Ascending aorta (tissue), 2 donors: ENCODE measurements at regions not wholly inside any gene's neighbourhood (a gene's known extent, or its start where the extent isn't known, plus 50 kb on each side); places are given as distances from the start of the nearest gene placed in this dataset.

Experiments used
- DNase-seq, 2 donors: peaks; one replicate each; pipeline ENCODE4 v3.0.0-alpha.2; 2019; ENCODE audit warnings: low spot score in 2 of 2
- H3K27ac ChIP-seq, 2 donors: fragments of 200-600 bp; sonication (generic); one replicate each; pipeline ENCODE4 v1.5.1; 2016 to 2017; ENCODE audit warnings: mild to moderate bottlenecking in 1 of 2
- H3K27me3 ChIP-seq: fragments of 200-600 bp; sonication (generic); one replicate; pipeline ENCODE4 v1.5.1; 2017
- H3K36me3 ChIP-seq, 2 donors: fragments of 200-600 bp; sonication (generic); one replicate each; pipeline ENCODE4 v1.5.1; 2016
- H3K4me1 ChIP-seq, 2 donors: fragments of 200-600 bp; sonication (generic); one replicate each; pipeline ENCODE4 v1.5.1; 2016 to 2017; ENCODE audit warnings: mild to moderate bottlenecking in 1 of 2
- H3K4me3 ChIP-seq, 2 donors: fragments of 200-600 bp; sonication (generic); one replicate each; pipeline ENCODE4 v1.5.1; 2016 to 2017; ENCODE audit warnings: mild to moderate bottlenecking in 1 of 2
- H3K9me3 ChIP-seq, 2 donors: fragments of 200-600 bp; sonication (generic); one replicate each; pipeline ENCODE4 v1.5.1; 2016
- intact Hi-C: fragments of 100-400 bp; cut with DNase I; formaldehyde crosslinking; loops from one replicate; pipeline ENCODE4 v1.15.1; 2023
- TF ChIP-seq, protein P1 (sequence below), 3 experiments: fragments of 200-600 bp in 2 of 3; fragments of 450-650 bp in 1 of 3; sonication (generic) in 2 of 3; IDR thresholded peaks; one replicate each; pipeline ENCODE4 v1.5.1; 2016 to 2019; ENCODE audit warnings: antibody characterized with exemption in 3 of 3, mild to moderate bottlenecking in 1 of 3, moderate library complexity in 1 of 3

- H3K27ac ChIP-seq: peak overlapping the region; percentile 67 to 85
- H3K4me3 ChIP-seq: no peak overlapping the region
- H3K9me3 ChIP-seq: peaks cover 0 to 7% of the 10 kb centered on the region in 2 donors
Observed at GRCh38 chr2:216774620-216775019, 79.3 kb upstream of the IGFBP5 start.

GRCh38 chr2:216774180-216774579 is 78.8 kb upstream of the IGFBP5 start:
- TF ChIP-seq, protein P1, sequence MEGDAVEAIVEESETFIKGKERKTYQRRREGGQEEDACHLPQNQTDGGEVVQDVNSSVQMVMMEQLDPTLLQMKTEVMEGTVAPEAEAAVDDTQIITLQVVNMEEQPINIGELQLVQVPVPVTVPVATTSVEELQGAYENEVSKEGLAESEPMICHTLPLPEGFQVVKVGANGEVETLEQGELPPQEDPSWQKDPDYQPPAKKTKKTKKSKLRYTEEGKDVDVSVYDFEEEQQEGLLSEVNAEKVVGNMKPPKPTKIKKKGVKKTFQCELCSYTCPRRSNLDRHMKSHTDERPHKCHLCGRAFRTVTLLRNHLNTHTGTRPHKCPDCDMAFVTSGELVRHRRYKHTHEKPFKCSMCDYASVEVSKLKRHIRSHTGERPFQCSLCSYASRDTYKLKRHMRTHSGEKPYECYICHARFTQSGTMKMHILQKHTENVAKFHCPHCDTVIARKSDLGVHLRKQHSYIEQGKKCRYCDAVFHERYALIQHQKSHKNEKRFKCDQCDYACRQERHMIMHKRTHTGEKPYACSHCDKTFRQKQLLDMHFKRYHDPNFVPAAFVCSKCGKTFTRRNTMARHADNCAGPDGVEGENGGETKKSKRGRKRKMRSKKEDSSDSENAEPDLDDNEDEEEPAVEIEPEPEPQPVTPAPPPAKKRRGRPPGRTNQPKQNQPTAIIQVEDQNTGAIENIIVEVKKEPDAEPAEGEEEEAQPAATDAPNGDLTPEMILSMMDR (IDR thresholded peaks at IDR 0.05): no peak
- H3K27ac ChIP-seq: peak overlapping the region; percentile 67 to 85
- no peaks in the 10 kb centered on the region for H3K36me3 ChIP-seq
- H3K27me3 ChIP-seq: no peaks in the 10 kb centered on the region
- no peak overlapping the region for H3K4me3 ChIP-seq
- H3K9me3 ChIP-seq: peaks cover 0 to 7% of the 10 kb centered on the region in 2 donors
- peaks cover 3 to 17% of the 10 kb centered on the region in 2 donors for H3K4me1 ChIP-seq
- intact Hi-C loops: loop anchor here (2.0 kb wide), 1 partner anchor 73 kb away; no protein-coding TSS in a partner anchor
- no peak for DNase-seq

More at GRCh38 chr2:216774620-216775019, 79.3 kb upstream of the IGFBP5 start:
- DNase-seq: peak; percentile 64 to 91
- TF ChIP-seq, protein P1 (IDR thresholded peaks at IDR 0.05): no peak
- Histone ChIP-seq H3K4me1 (peaks cover 3 to 17% of the 10 kb centered on the region in 2 donors), H3K27me3 (no peaks in the 10 kb centered on the region), H3K36me3 (no peaks in the 10 kb centered on the region)
- intact Hi-C loops: loop anchor here (1.0 to 2.0 kb wide), 2 partner anchors 18 to 74 kb away; no protein-coding TSS in a partner anchor

- Histone ChIP-seq H3K27me3 (no peaks in the 10 kb centered on the region), H3K27ac (no peak overlapping the region), H3K4me1 (peaks cover 3 to 17% of the 10 kb centered on the region in 2 donors), H3K36me3 (no peaks in the 10 kb centered on the region), H3K4me3 (no peak overlapping the region), H3K9me3 (peaks cover 0 to 7% of the 10 kb centered on the region in 2 donors)
- TF ChIP-seq, protein P1 (IDR thresholded peaks at IDR 0.05): no peak
- DNase-seq: peak in 1 of 2 donors; percentile 70
- intact Hi-C loops: no loop called here
Observed at GRCh38 chr2:216773072-216773471, 77.7 kb upstream of the IGFBP5 start.

DNA sequence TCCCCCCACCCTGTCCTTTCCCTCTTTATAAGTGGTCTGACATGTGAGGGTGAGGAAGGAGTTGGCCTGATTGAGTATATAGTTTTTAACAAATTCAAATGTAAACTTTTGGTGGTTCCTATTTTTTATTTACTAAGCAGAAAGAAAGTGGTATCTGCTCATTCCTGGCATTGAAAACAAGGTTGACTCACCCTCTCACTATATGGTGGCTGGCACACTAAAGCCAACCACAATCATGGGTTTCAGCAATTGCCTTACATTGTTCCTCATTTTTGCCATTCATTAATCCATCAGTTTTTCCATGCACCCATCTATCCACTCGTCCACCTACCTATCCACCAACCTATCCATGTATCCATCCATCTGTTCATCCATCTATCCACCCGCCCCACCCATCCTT is 75.4 kb upstream of the IGFBP5 start:
- intact Hi-C loops: no loop called here
- H3K36me3 ChIP-seq: no peaks in the 10 kb centered on the region
- H3K27ac ChIP-seq: no peak overlapping the region
- peaks cover 3 to 18% of the 10 kb centered on the region in 2 donors for H3K4me1 ChIP-seq
- no peak overlapping the region for H3K4me3 ChIP-seq
- TF ChIP-seq, protein P1 (IDR thresholded peaks at IDR 0.05): no peak
- no peaks in the 10 kb centered on the region for H3K27me3 ChIP-seq
- DNase-seq: no peak
- H3K9me3 ChIP-seq: peaks cover 0 to 7% of the 10 kb centered on the region in 2 donors

DNA sequence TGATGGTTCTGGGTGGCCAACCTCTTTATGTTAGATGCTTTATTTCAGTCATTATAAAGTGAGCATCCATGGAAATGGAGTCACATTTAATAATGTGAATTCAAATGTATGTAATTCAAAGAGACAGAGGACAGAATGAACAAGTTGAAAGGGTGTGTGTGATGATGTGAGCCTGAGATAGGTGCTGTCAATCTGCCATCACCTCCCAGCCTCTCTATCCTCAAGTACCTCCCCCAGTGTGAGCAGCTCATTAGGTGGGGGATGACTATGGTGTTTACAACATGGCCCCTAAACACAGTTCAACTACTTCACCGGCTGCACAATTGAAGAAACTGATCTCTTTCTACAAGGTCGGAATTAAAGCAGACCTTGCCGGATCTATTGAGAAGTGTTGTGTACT is 74.7 kb upstream of the IGFBP5 start:
- intact Hi-C loops: no loop called here
- H3K27ac ChIP-seq: no peak overlapping the region
- H3K4me3 ChIP-seq: no peak overlapping the region
- no peaks in the 10 kb centered on the region for H3K27me3 ChIP-seq
- no peak for DNase-seq
- TF ChIP-seq, protein P1 (IDR thresholded peaks at IDR 0.05): no peak
- H3K4me1 ChIP-seq: peaks cover 0 to 15% of the 10 kb centered on the region in 2 donors
- H3K36me3 ChIP-seq: no peaks in the 10 kb centered on the region
- H3K9me3 ChIP-seq: peaks cover 0 to 7% of the 10 kb centered on the region in 2 donors

GRCh38 chr2:216769626-216770025 is 74.3 kb upstream of the IGFBP5 start:
- intact Hi-C loops: no loop called here
- TF ChIP-seq, protein P1 (IDR thresholded peaks at IDR 0.05): no peak

More at GRCh38 chr2:216769626-216770025, 74.3 kb upstream of the IGFBP5 start:
- H3K4me3 ChIP-seq: no peak overlapping the region
- H3K27me3 ChIP-seq: no peaks in the 10 kb centered on the region
- no peaks in the 10 kb centered on the region for H3K36me3 ChIP-seq
- peaks cover 0 to 11% of the 10 kb centered on the region in 2 donors for H3K4me1 ChIP-seq
- H3K27ac ChIP-seq: no peak overlapping the region
- DNase-seq: no peak
- H3K9me3 ChIP-seq: peaks cover 0 to 7% of the 10 kb centered on the region in 2 donors
